HepG2 (cell line): ENCODE measurements at regions not wholly inside any gene's neighbourhood (a gene's known extent, or its start where the extent isn't known, plus 50 kb on each side); places are given as distances from the start of the nearest gene placed in this dataset.

Experiments used
- AGO1 ChIP-seq: fragments of 200-400 bp; formaldehyde crosslinking; IDR thresholded peaks from 2 replicates; pipeline ENCODE4 v1.6.1; 2017; ENCODE audit warnings: mild to moderate bottlenecking, low read depth, low read length, moderate library complexity; ENCODE audit not compliant: poor library complexity, severe bottlenecking
- DMAP1 ChIP-seq: IDR thresholded peaks from 2 replicates; pipeline ENCODE4 v1.6.1; 2016
- HNF1B ChIP-seq: sonication (generic); formaldehyde crosslinking; IDR thresholded peaks from 2 replicates; pipeline ENCODE4 v1.5.1; 2020; ENCODE audit warnings: mild to moderate bottlenecking, moderate library complexity, missing genetic modification reagents
- TIGD3 ChIP-seq: sonication (generic); formaldehyde crosslinking; IDR thresholded peaks from 2 replicates; pipeline ENCODE4 v1.5.1; 2020; ENCODE audit warnings: mild to moderate bottlenecking, missing genetic modification reagents, borderline replicate concordance
- TRIM24 ChIP-seq: sonication (generic); formaldehyde crosslinking; IDR thresholded peaks from 2 replicates; pipeline ENCODE4 v1.8.0; 2022; ENCODE audit warnings: mild to moderate bottlenecking, missing genetic modification reagents
- XBP1 ChIP-seq: sonication (generic); formaldehyde crosslinking; IDR thresholded peaks from 2 replicates; pipeline ENCODE4 v1.5.0; 2020; ENCODE audit warnings: missing genetic modification reagents
- ZBTB20 ChIP-seq: sonication (generic); formaldehyde crosslinking; IDR thresholded peaks from 2 replicates; pipeline ENCODE4 v1.8.1; 2023; ENCODE audit warnings: missing genetic modification reagents, low read depth, mild to moderate bottlenecking, borderline replicate concordance
- ZBTB49 ChIP-seq: sonication (generic); formaldehyde crosslinking; IDR thresholded peaks from 2 replicates; pipeline ENCODE4 v1.4.0; 2020; ENCODE audit warnings: missing genetic modification reagents, borderline replicate concordance
- ZNF18 ChIP-seq: sonication (generic); formaldehyde crosslinking; IDR thresholded peaks from 2 replicates; pipeline ENCODE4 v1.8.0; 2022; ENCODE audit warnings: mild to moderate bottlenecking, missing genetic modification reagents; ENCODE audit not compliant: insufficient replicate concordance
- ZNF407 ChIP-seq: sonication (generic); formaldehyde crosslinking; IDR thresholded peaks from one replicate; pipeline ENCODE4 v1.5.1; 2020; ENCODE audit warnings: mild to moderate bottlenecking, missing genetic modification reagents; ENCODE audit errors: not compliant biosample characterization
- ZNF530 ChIP-seq: sonication (generic); formaldehyde crosslinking; IDR thresholded peaks from 2 replicates; pipeline ENCODE4 v1.5.0; 2020; ENCODE audit warnings: low read depth, mild to moderate bottlenecking, missing genetic modification reagents

- TF ChIP-seq AGO1 (no peak), ZNF18 (CRISPR knock-in tag) (peak; percentile 49), TIGD3 (CRISPR knock-in tag) (no peak), ZNF530 (CRISPR knock-in tag) (no peak), XBP1 (CRISPR knock-in tag) (no peak), DMAP1 (CRISPR knock-in tag) (peak; percentile 65), ZBTB20 (peak; percentile 60; the same call in 1 of the 2 replicates), ZNF407 (CRISPR knock-in tag) (peak; percentile 76), HNF1B (CRISPR knock-in tag) (peak; percentile 56; the same call in 1 of the 2 replicates), ZBTB49 (CRISPR knock-in tag) (no peak), TRIM24 (CRISPR knock-in tag) (no peak)
These were observed 117.9 kb upstream of the ZNF217 start (continued) for GRCh38 chr20:53711333-53712211.
